ENCODE measurements at regions not wholly inside any gene's neighbourhood (a gene's known extent, or its start where the extent isn't known, plus 50 kb on each side); places are given as distances from the start of the nearest gene placed in this dataset.

GRCh38 chr1:212205006-212205405, 80.2 kb upstream of the PPP2R5A start:
- Mint-ChIP-seq H3K36me3 (ENCODE audit: low read depth) (no peaks in the 10 kb centered on the region), H3K4me3 (no peak overlapping the region), H3K27ac (no peak overlapping the region), H3K27me3 (no peaks in the 10 kb centered on the region), H3K4me1 (ENCODE audit: low read depth) (peaks cover 7% of the 10 kb centered on the region), H3K9me3 (peaks cover 5% of the 10 kb centered on the region)
- intact Hi-C loops (cut with DNase I, micrococcal nuclease) = no loop called here
- TF ChIP-seq CTCF (IDR thresholded peaks at IDR 0.05) = no peak
- Histone ChIP-seq H3K27ac (ENCODE audit: low read depth in 1 of 2, low read length in 2 of 2) (no peak overlapping the region), H3K27me3 (ENCODE audit: control insufficient read depth in 1 of 2, insufficient read depth in 2 of 2, low read length in 2 of 2) (no peaks in the 10 kb centered on the region), H3K36me3 (ENCODE audit: insufficient read depth, low read length) (no peaks in the 10 kb centered on the region), H3K4me1 (ENCODE audit: insufficient read depth, low read length) (no peaks in the 10 kb centered on the region), H3K9me3 (ENCODE audit: control insufficient read depth in 1 of 2, insufficient read depth in 1 of 2, low read length in 2 of 2) (no peaks in the 10 kb centered on the region), H3K4me3 (ENCODE audit: low read length) (no peak overlapping the region)
- ChIA-PET CTCF (no interaction called here), POLR2A (no interaction called here)
- DNase-seq = no peak
- no peak for ATAC-seq (ENCODE audit: poor library complexity)

GRCh38 chr1:212205843-212206242, 79.4 kb upstream of the PPP2R5A start:
- H3K36me3 Mint-ChIP-seq (ENCODE audit: low read depth) = no peaks in the 10 kb centered on the region
- intact Hi-C loops (cut with DNase I, micrococcal nuclease) = no loop called here
- DNase-seq = no peak
- POLR2A ChIA-PET = no interaction called here
- H3K9me3 ChIP-seq (ENCODE audit: control insufficient read depth in 1 of 2, insufficient read depth in 1 of 2, low read length in 2 of 2) = no peaks in the 10 kb centered on the region
- H3K4me1 Mint-ChIP-seq (ENCODE audit: low read depth) = peaks cover 7% of the 10 kb centered on the region
- H3K36me3 ChIP-seq (ENCODE audit: insufficient read depth, low read length) = no peaks in the 10 kb centered on the region
- H3K27me3 Mint-ChIP-seq = no peaks in the 10 kb centered on the region
- no peak overlapping the region for H3K27ac Mint-ChIP-seq
- no peak overlapping the region for H3K4me3 ChIP-seq (ENCODE audit: low read length)
- H3K9me3 Mint-ChIP-seq = peaks cover 4% of the 10 kb centered on the region
- CTCF ChIA-PET = no interaction called here
- no peaks in the 10 kb centered on the region for H3K4me1 ChIP-seq (ENCODE audit: insufficient read depth, low read length)
- no peak overlapping the region for H3K27ac ChIP-seq (ENCODE audit: low read depth in 1 of 2, low read length in 2 of 2)
- no peak overlapping the region for H3K4me3 Mint-ChIP-seq
- ATAC-seq (ENCODE audit: poor library complexity) = no peak
- TF ChIP-seq CTCF (IDR thresholded peaks at IDR 0.05) = no peak
- no peaks in the 10 kb centered on the region for H3K27me3 ChIP-seq (ENCODE audit: control insufficient read depth in 1 of 2, insufficient read depth in 2 of 2, low read length in 2 of 2)

GRCh38 chr1:212207118-212207517, 78.1 kb upstream of the PPP2R5A start:
- Histone ChIP-seq H3K36me3 (ENCODE audit: insufficient read depth, low read length) (no peaks in the 10 kb centered on the region), H3K27ac (ENCODE audit: low read depth in 1 of 2, low read length in 2 of 2) (no peak overlapping the region), H3K9me3 (ENCODE audit: control insufficient read depth in 1 of 2, insufficient read depth in 1 of 2, low read length in 2 of 2) (no peaks in the 10 kb centered on the region), H3K4me1 (ENCODE audit: insufficient read depth, low read length) (no peaks in the 10 kb centered on the region), H3K27me3 (ENCODE audit: control insufficient read depth in 1 of 2, insufficient read depth in 2 of 2, low read length in 2 of 2) (no peaks in the 10 kb centered on the region), H3K4me3 (ENCODE audit: low read length) (no peak overlapping the region)
- Mint-ChIP-seq H3K27ac (no peak overlapping the region), H3K4me3 (no peak overlapping the region), H3K36me3 (ENCODE audit: low read depth) (no peaks in the 10 kb centered on the region), H3K9me3 (no peaks in the 10 kb centered on the region), H3K27me3 (no peaks in the 10 kb centered on the region), H3K4me1 (ENCODE audit: low read depth) (no peaks in the 10 kb centered on the region)
- ATAC-seq (ENCODE audit: poor library complexity) (no peak), DNase-seq (no peak)
- no peak for TF ChIP-seq CTCF (IDR thresholded peaks at IDR 0.05)
- intact Hi-C loops (cut with DNase I, micrococcal nuclease) = no loop called here
- POLR2A ChIA-PET = no interaction called here
- CTCF ChIA-PET = no interaction called here
